DLD1 (cell line): ENCODE measurements at regions not wholly inside any gene's neighbourhood (a gene's known extent, or its start where the extent isn't known, plus 50 kb on each side); places are given as distances from the start of the nearest gene placed in this dataset.
"Not testable (repeated sequence)": the region's sequence is repeated elsewhere in the genome, so short reads cannot be mapped to it uniquely, and the experiment has no call there.

Experiments used
- in situ Hi-C: cut with HindIII; loops from 2 replicates; pipeline ENCODE4 v1.10.0; 2017; ENCODE audit warnings: low sequenced_read_pairs

GRCh38 chr12:63003223-63003819 lies 68.4 kb upstream of the PPM1H start:
- in situ Hi-C loops: no loop called here

DNA sequence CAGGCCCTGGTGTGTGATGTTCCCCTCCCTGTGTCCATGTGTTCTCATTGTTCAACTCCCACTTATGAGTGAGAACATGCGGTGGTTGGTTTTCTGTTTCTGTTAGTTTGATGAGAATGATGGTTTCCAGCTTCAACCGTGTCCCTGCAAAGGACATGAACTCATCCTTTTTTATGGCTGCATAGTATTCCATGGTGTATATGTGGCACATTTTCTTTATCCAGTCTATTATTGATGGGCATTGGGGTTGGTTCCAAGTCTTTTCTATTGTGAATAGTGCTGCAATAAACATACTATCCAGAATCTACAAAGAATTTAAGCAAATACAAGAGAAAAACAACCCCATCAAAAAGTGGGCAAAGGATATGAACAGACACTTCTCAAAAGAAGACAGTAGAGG lies 67.1 kb upstream of the PPM1H start:
- in situ Hi-C loops: not testable (repeated sequence)

GRCh38 chr12:62998454-62998853 lies 63.5 kb upstream of the PPM1H start:
- in situ Hi-C loops: no loop called here

GRCh38 chr12:62995097-62995496 lies 60.1 kb upstream of the PPM1H start:
- in situ Hi-C loops: no loop called here

DNA sequence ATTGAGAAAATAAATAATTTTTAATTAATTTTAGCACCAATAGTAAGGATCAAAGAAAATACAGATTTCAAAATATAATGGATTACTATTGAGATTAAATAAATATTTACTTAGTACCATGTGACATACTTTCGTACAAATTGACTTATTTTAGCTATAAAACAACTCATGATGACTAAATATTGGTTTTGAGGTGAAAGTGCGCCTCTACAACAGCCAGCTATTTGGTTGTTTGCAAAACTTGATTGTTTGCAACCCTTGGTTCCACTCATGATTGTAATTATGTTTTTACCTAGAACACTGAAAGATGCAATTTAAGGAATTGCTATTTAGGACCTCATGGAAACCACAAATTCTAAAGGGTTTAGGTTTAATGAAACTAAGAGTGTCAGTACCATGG lies 51.9 kb upstream of the PPM1H start:
- in situ Hi-C loops: no loop called here
